Hematopoietic multipotent progenitor cell treated with erythropoietin and hydrocortisone succinate and interleukin-3 and kit ligand, for 8 days (in vitro differentiated cells): ENCODE measurements at regions not wholly inside any gene's neighbourhood (a gene's known extent, or its start where the extent isn't known, plus 50 kb on each side); places are given as distances from the start of the nearest gene placed in this dataset.
"Not testable (repeated sequence)": the region's sequence is repeated elsewhere in the genome, so short reads cannot be mapped to it uniquely, and the experiment has no call there.

Experiments used
- DNase-seq: peaks from one replicate; pipeline ENCODE4 v3.0.0-alpha.2; 2015

GRCh38 chr10:84005403-84005802, 133.9 kb upstream of the GHITM start:
- DNase-seq, result no peak

GRCh38 chr10:84007482-84007881, 131.8 kb upstream of the GHITM start:
- DNase-seq, result no peak

GRCh38 chr10:84008878-84009277, 130.4 kb upstream of the GHITM start:
- DNase-seq, result peak; percentile 39

DNA sequence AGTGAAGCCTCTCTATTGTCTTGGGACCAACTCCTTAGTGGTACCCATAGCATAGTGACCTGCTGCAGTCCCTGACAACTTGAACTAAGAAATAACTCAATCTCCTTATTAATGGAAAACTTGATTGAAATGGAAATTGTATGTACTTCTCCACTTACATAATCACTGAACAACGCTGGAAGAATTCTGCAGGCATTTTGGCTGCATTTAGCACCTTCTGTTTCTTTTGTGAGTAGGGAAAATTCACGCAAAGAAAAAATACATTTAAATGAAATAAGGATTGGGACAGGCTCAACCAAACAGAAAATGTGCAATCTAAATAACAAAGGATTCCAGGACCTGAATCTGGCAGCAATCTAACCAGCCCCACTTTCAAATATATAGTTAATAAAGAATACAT, 126.9 kb upstream of the GHITM start:
- DNase-seq, result no peak

- no peak for DNase-seq
Measured at GRCh38 chr10:84012831-84013458, 126.4 kb upstream of the GHITM start.

DNA sequence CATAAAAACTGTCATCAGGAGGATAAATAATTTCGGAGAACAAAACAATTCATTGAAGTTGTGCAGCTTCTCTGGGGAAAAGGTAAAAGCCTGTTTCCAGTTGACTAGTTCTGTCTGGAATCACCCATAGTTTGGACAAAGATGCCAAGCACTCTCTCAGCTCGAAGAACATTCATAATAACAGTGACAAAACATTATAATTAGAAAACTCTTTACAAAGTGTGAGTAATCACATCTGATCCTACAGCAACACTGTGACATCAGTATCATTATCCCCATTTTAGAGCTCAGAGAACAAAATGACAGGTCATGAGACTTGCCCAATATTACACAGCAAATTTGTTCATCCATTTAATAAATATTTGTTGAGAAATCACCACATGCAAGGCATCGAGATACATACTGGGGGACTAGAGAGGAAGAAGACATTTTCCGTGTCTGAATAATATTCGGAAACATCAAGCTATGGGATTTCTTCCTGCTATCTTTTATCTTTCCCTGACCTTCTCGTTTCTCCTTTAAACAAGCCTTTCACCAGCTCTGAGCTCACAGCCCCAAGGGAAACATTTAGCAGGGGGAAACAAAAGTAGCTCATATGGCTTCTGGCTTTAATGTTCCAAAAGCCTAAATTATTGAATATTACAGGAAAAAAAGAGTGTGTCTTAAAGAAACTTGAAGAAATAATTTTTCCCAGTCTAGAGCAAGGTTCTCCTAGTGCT, 123.3 kb upstream of the GHITM start:
- DNase-seq, result no peak

DNA sequence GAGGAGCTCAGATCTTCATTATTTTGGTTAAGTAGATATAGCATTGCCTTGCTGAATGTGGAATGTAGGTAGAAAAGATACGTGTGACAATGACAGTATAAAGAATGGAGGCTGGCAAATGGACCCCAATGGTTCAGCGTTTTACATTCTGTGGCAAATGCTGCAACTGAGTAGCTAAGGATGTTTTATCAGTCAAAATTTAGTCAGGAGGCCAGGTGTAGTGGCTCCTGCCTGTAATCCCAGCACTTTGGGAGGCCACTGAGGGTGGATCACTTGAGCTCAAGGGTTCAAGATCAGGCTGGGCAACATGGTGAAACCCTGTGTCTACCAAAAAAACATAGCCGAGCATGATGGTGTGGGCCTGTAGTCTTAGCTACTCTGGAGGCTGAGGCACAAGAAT, 120.5 kb upstream of the GHITM start:
- DNase-seq, result no peak

DNA sequence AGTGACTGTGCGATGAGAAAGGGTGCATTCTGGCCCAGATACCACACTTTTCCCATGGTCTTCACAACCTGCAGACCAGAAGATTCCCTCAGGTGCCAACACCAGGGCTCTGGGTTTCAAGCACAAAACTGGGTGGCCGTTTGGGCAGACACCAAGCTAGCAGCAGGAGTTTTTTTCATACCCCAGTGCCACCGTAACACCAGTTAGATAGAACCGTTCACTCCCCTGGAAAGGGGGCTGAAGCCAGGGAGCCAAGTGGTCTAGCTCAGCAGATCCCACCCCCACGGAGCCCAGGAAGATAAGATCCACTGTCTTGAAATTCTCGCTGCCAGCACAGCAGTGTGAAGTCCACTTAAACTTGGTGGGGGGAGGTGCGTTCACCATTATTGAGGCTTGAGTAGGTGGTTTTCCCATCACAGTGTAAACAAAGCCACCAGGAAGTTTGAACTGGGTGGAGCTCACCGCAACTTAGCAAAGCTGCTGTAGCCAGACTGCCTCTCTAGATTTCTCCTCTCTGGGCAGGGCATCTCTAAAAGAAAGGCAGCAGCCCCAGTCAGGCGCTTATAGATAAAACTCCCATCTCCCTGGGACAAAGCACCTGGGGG, 119.4 kb upstream of the GHITM start:
- not testable (repeated sequence) for DNase-seq

DNA sequence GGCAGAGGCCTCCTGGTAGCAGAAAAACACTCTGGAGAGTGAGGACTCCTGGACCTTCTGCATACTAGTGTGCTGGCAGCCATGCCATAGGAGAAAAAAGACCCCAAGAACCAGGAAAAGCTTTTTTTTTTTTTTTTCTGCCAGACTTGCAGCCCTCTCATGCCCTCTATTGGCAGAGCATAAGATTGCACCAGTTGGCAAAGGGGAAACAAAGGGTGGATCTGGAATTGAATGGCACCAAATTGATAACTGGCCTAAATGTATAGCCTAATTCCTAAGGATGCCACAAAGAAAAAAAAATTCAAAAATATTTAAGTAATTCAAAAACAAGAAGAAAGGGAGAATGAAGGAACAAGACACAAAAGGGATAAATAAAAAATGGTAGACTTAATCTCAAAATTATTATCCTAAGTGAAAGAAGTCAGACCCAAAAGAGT, 112.5 kb upstream of the GHITM start:
- peak; percentile 32 for DNase-seq

GRCh38 chr10:84029840-84030239, 109.5 kb upstream of the GHITM start:
- DNase-seq, result no peak

- DNase-seq, result no peak
Measured at GRCh38 chr10:84038035-84038434, 101.3 kb upstream of the GHITM start.

- DNase-seq, result no peak
Measured at GRCh38 chr10:84039957-84040356, 99.4 kb upstream of the GHITM start.

DNA sequence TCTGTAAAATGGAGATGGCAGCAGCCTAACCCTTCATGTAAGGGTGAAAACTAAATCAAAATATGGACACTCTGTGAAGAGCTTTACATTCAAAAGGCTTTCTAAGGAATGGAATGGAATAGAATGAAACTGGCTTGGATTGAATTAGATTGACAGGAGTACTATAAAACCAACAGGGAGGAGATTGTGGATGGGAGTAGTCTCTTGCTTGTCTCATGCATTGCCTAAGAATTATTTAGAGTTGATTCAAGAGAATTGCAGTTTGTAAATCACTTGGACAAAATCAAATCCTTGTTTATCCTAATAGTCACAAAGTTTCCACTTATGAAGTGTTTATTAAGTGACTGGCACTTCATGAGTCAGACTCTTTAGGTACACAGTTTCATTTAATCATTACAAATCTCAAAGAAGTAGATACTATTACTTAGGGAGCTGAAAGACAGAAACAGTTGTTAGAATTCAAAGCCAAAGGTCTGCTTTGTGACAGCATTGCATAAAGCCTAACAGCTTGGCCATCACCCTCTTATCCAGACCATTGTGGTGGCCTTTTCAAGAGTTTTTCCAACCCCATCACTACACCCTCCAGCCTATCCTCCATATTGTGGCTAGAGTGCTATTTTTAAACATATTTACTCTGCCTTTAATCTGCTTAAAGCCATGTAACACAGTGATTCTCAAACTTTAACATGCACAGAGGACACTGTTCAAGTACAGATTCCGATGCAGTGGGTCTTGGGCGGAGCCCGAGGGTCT, 91.9 kb upstream of the GHITM start:
- DNase-seq, result no peak

DNA sequence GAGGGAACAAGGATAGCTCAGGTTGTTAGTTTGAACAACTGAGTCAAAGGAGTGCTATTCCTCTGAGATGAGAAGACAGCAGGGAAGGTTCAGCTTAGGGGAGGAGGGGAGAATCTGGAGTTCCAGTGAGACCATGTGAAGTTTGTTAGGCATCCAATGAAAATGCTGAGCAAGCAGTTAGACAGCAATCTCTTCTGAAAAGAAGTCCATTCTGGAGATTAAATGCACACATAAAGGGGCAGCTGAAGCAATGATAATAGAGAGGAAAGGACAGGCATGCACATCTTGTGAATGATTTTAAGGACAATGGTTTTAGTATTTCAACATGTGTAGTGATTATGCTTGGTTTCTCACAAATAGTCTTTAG, 89.7 kb upstream of the GHITM start:
- no peak for DNase-seq

DNA sequence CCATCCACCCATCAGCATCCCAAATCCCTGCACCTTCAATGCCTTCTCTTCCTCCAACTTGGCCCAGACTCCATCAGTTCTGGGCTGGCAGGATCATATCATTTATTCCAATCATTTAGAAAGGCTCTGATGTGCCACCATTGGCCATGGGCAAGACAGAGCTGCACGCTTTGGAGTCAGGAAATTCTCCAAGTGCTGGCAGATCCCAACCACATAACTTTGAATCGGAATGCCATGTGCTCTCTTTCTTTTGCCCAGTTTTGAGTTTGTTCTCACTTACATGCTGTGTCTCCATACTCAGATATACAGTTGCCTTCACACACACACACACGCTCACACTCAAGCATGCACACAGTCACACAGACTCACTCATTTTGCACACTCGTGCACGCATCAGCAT, 85.7 kb upstream of the GHITM start:
- DNase-seq, result no peak

GRCh38 chr10:84054743-84055142, 84.6 kb upstream of the GHITM start:
- no peak for DNase-seq

GRCh38 chr10:84059526-84059925, 79.8 kb upstream of the GHITM start:
- no peak for DNase-seq

DNA sequence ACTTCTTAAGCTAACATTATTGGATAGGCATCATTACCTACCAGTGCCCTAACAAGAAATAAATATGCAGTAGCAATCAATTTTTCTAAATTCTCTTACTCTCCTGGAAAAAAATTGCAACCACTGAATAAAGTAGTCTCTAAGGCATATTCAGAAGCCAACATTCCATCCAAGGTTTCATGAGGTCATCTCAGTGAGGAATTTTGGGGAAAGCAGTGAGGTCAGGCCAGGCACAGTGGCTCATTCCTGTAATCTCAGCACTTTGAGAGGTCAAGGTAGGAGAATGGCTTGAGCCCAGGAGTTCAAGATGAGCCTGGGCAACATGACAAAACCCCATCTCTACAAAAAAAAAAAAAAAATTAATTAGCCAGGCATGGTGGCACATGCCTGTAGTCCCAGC, 75.9 kb upstream of the GHITM start:
- no peak for DNase-seq

GRCh38 chr10:84065804-84066601, 73.3 kb upstream of the GHITM start:
- no peak for DNase-seq

- DNase-seq, result no peak
Measured at GRCh38 chr10:84074521-84074920, 64.8 kb upstream of the GHITM start.

GRCh38 chr10:84075226-84076046, 63.9 kb upstream of the GHITM start:
- no peak for DNase-seq

DNA sequence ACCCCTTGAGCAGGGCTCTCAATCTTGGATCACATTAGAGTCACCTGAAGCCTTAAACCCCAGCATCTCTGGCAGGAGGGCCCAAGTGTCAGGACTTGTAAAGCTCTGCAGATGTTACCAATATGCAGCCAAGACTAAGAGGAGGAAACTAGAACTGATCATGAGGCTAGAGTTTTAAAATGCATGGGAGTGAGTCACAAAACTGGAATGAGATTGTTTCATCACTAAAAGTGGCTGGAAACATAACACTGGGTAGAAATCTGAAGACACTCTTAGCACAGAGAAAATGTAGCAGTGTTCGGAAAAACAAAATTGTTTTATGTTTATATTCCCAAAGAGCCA, 63.3 kb upstream of the GHITM start:
- no peak for DNase-seq
